Colonic mucosa (tissue), 4 donors: ENCODE measurements at regions not wholly inside any gene's neighbourhood (a gene's known extent, or its start where the extent isn't known, plus 50 kb on each side); places are given as distances from the start of the nearest gene placed in this dataset.

Experiments
- DNase-seq: peaks from one replicate; pipeline ENCODE4 v3.0.0-alpha.2; 2020
- H3K27ac ChIP-seq: fragments of 200-600 bp; one replicate; pipeline ENCODE4 v1.8.0; 2021
- H3K27me3 ChIP-seq: fragments of 200-600 bp; one replicate; pipeline ENCODE4 v1.8.0; 2021
- H3K36me3 ChIP-seq: fragments of 200-600 bp; one replicate; pipeline ENCODE4 v1.8.0; 2021
- H3K4me1 ChIP-seq: fragments of 200-600 bp; one replicate; pipeline ENCODE4 v1.8.0; 2021; ENCODE audit warnings: mild to moderate bottlenecking
- H3K4me3 ChIP-seq: fragments of 200-600 bp; one replicate; pipeline ENCODE4 v1.8.0; 2021
- H3K9ac ChIP-seq, 2 donors: one replicate each; pipeline ENCODE4 v1.7.0; 2013; ENCODE audit warnings: control low read depth in 2 of 2, low read depth in 2 of 2, low read length in 2 of 2
- H3K9me3 ChIP-seq: fragments of 200-600 bp; one replicate; pipeline ENCODE4 v1.8.0; 2021
- CTCF ChIP-seq: fragments of 200-600 bp; IDR thresholded peaks from one replicate; pipeline ENCODE4 v1.8.0; 2022; ENCODE audit warnings: antibody characterized with exemption, mild to moderate bottlenecking
- intact Hi-C: fragments of 100-400 bp; cut with DNase I; formaldehyde crosslinking; loops from one replicate; pipeline ENCODE4 v1.14.1; 2022
- donor health status: healthy.
- donor health status: DM: no; HTN: no; CAD: no.
- donor health status: DM: no; HTN: no; CAD: no.

GRCh38 chr4:31124008-31124585 lies 403.9 kb downstream of the PCDH7 start:
- H3K9me3 ChIP-seq, result no peaks in the 10 kb centered on the region
- H3K27ac ChIP-seq, result no peak overlapping the region
- intact Hi-C loops, result no loop called here
- H3K4me1 ChIP-seq, result no peaks in the 10 kb centered on the region
- DNase-seq, result no peak
- no peaks in the 10 kb centered on the region for H3K27me3 ChIP-seq
- H3K9ac ChIP-seq, result no peak overlapping the region
- no peak overlapping the region for H3K4me3 ChIP-seq
- TF ChIP-seq CTCF, result no peak
- no peaks in the 10 kb centered on the region for H3K36me3 ChIP-seq

GRCh38 chr4:31125061-31125460 lies 404.9 kb downstream of the PCDH7 start:
- TF ChIP-seq CTCF, result no peak
- Histone ChIP-seq H3K4me1 (no peaks in the 10 kb centered on the region), H3K27ac (no peak overlapping the region), H3K4me3 (no peak overlapping the region), H3K36me3 (no peaks in the 10 kb centered on the region), H3K9me3 (no peaks in the 10 kb centered on the region), H3K9ac (no peak overlapping the region), H3K27me3 (no peaks in the 10 kb centered on the region)
- intact Hi-C loops, result no loop called here
- no peak for DNase-seq

GRCh38 chr4:31125496-31125895 lies 405.3 kb downstream of the PCDH7 start:
- Histone ChIP-seq H3K4me1 (no peaks in the 10 kb centered on the region), H3K9ac (no peak overlapping the region), H3K36me3 (no peaks in the 10 kb centered on the region), H3K27me3 (no peaks in the 10 kb centered on the region), H3K4me3 (no peak overlapping the region), H3K27ac (no peak overlapping the region), H3K9me3 (no peaks in the 10 kb centered on the region)
- intact Hi-C loops, result no loop called here
- no peak for TF ChIP-seq CTCF
- DNase-seq, result no peak

GRCh38 chr4:31126881-31127398 lies 406.8 kb downstream of the PCDH7 start:
- no peak for TF ChIP-seq CTCF
- no peak overlapping the region for H3K9ac ChIP-seq
- no peak overlapping the region for H3K27ac ChIP-seq
- no peaks in the 10 kb centered on the region for H3K36me3 ChIP-seq
- DNase-seq, result no peak
- no peak overlapping the region for H3K4me3 ChIP-seq
- H3K27me3 ChIP-seq, result no peaks in the 10 kb centered on the region
- intact Hi-C loops, result no loop called here
- no peaks in the 10 kb centered on the region for H3K4me1 ChIP-seq
- no peaks in the 10 kb centered on the region for H3K9me3 ChIP-seq

- H3K27me3 ChIP-seq, result no peaks in the 10 kb centered on the region
- intact Hi-C loops, result no loop called here
- H3K4me3 ChIP-seq, result no peak overlapping the region
- H3K36me3 ChIP-seq, result no peaks in the 10 kb centered on the region
- H3K27ac ChIP-seq, result no peak overlapping the region
- no peaks in the 10 kb centered on the region for H3K4me1 ChIP-seq
- no peaks in the 10 kb centered on the region for H3K9me3 ChIP-seq
- no peak for DNase-seq
- no peak overlapping the region for H3K9ac ChIP-seq
- no peak for TF ChIP-seq CTCF
Measured at GRCh38 chr4:31130930-31131329, 410.8 kb downstream of the PCDH7 start.
